Body of pancreas (tissue), 4 donors: ENCODE measurements at regions not wholly inside any gene's neighbourhood (a gene's known extent, or its start where the extent isn't known, plus 50 kb on each side); places are given as distances from the start of the nearest gene placed in this dataset.

Source experiments
- CTCF ChIP-seq, 7 experiments: fragments of 450-650 bp in 4 of 7; fragments of 200-600 bp in 3 of 7; sonication (generic) in 3 of 7; IDR thresholded peaks; one replicate each; pipeline ENCODE4 v1.5.1; 2016 to 2019; ENCODE audit warnings: antibody characterized with exemption in 7 of 7
- POLR2A ChIP-seq, 3 donors: fragments of 450-650 bp; IDR thresholded peaks; one replicate each; pipeline ENCODE4 v1.6.1; 2016; ENCODE audit warnings: antibody characterized with exemption in 3 of 3, mild to moderate bottlenecking in 2 of 3

- no peak for TF ChIP-seq CTCF (IDR thresholded peaks at IDR 0.05)
- no peak for TF ChIP-seq POLR2A (IDR thresholded peaks at IDR 0.05)
Measured at GRCh38 chr2:160575368-160575767, 81.8 kb upstream of the RBMS1 start.
